MM.1S (cell line): ENCODE measurements at regions not wholly inside any gene's neighbourhood (a gene's known extent, or its start where the extent isn't known, plus 50 kb on each side); places are given as distances from the start of the nearest gene placed in this dataset.

ENCODE experiments used
- EZH2phosphoT487 ChIP-seq: fragments of 300-600 bp; sonication (generic); IDR thresholded peaks from 2 replicates; pipeline ENCODE4 v1.6.1; 2018; ENCODE audit warnings: antibody characterized with exemption, low read length
- TF ChIP-seq, protein P1 (sequence below): fragments of 300-600 bp; sonication (generic); IDR thresholded peaks from 2 replicates; pipeline ENCODE4 v1.5.1; 2016; ENCODE audit warnings: antibody characterized with exemption, low read length, mixed read lengths

DNA sequence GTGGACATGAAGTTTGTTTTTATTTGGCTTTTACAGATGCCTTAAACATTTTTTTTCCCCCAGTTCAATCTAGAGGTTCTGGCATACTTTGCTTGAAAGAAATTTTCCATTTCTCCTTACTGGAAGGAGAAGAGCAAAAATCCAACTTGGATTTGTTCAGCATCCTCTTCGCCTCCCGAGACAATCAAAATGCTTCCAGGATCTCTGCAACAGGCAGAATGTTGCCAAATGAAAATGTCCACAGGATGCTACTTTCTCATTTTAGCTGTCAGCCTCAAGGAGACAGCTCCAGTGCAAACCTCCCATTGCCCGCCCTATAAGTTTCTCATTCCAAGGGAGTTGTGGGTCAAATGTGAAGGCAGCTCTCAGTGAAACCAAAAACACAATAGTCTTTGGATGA is 1972.1 kb downstream of the MAT2B start:
- TF ChIP-seq, protein P1, sequence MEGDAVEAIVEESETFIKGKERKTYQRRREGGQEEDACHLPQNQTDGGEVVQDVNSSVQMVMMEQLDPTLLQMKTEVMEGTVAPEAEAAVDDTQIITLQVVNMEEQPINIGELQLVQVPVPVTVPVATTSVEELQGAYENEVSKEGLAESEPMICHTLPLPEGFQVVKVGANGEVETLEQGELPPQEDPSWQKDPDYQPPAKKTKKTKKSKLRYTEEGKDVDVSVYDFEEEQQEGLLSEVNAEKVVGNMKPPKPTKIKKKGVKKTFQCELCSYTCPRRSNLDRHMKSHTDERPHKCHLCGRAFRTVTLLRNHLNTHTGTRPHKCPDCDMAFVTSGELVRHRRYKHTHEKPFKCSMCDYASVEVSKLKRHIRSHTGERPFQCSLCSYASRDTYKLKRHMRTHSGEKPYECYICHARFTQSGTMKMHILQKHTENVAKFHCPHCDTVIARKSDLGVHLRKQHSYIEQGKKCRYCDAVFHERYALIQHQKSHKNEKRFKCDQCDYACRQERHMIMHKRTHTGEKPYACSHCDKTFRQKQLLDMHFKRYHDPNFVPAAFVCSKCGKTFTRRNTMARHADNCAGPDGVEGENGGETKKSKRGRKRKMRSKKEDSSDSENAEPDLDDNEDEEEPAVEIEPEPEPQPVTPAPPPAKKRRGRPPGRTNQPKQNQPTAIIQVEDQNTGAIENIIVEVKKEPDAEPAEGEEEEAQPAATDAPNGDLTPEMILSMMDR = no peak
- no peak for TF ChIP-seq EZH2phosphoT487
